WERI-Rb-1 (cell line): ENCODE measurements at regions not wholly inside any gene's neighbourhood (a gene's known extent, or its start where the extent isn't known, plus 50 kb on each side); places are given as distances from the start of the nearest gene placed in this dataset.

Experiments used
- DNase-seq: peaks from one replicate; pipeline ENCODE4 v3.0.0-alpha.2; 2020
- H3K27ac ChIP-seq: fragments of 250-450 bp; sonication (Bioruptor Pico); 2 replicates; pipeline ENCODE4 v1.5.1; 2020; ENCODE audit warnings: mild to moderate bottlenecking, moderate library complexity
- H3K27me3 ChIP-seq: fragments of 250-450 bp; sonication (Bioruptor Pico); 2 replicates; pipeline ENCODE4 v1.5.1; 2021; ENCODE audit warnings: mild to moderate bottlenecking, low read depth, moderate library complexity; ENCODE audit not compliant: insufficient read depth, severe bottlenecking
- H3K36me3 ChIP-seq: fragments of 250-450 bp; sonication (Bioruptor Pico); 2 replicates; pipeline ENCODE4 v1.5.1; 2020; ENCODE audit warnings: mild to moderate bottlenecking, moderate library complexity
- H3K4me3 ChIP-seq: 2 replicates; pipeline ENCODE4 v1.5.1; 2011; ENCODE audit warnings: low read depth, mild to moderate bottlenecking, control low read depth, low read length
- H3K9me3 ChIP-seq: fragments of 250-450 bp; sonication (Bioruptor Pico); 2 replicates; pipeline ENCODE4 v1.5.1; 2021; ENCODE audit warnings: mild to moderate bottlenecking, moderate library complexity; ENCODE audit not compliant: severe bottlenecking
- CTCF ChIP-seq: IDR thresholded peaks from 2 replicates; pipeline ENCODE4 v1.5.1; 2011; ENCODE audit warnings: low read depth, mild to moderate bottlenecking, control low read depth, inconsistent platforms, low read length

DNA sequence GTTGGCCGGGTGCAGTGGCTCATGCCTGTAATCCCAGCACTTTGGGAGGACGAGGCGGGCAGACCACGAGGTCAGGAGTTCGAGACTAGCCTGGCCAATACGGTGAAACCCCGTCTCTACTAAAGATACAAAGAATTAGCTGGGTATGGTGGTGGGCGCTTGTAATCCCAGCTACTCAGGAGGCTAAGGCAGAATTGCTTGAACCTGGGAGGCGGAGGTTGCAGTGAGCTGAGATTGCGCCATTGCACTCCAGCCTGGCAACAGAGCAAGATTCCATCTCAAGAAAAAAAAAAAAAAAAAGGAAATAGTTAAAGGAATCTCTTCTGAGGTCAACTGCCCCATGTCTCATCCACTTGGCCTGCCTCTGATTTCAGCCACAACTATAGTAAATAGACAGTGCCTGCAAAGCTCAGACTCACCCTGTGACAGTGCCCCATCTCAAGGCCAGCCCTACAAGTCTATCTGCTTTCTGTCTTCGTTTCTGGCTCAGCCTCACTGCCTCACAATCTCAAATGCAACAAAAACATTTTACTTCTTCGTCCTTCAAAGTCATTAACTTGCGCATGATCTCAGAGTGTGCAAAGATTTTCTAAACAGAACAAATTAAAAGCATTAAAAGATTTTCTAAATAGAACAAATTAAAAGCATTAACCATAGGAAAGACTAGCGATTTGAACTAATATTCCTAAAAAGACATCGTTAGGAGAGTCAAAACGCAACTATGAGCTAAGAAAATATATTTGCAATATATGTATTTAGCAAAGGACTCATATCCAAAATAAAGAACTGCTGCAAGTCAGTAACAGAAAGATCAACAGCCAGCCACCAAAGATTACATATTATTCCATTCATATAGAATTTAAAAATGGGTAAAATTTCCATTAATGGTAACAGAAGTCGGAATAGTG, 65.0 kb upstream of the PRDX6 start:
- no peak for TF ChIP-seq CTCF
- no peaks in the 10 kb centered on the region for H3K9me3 ChIP-seq
- no peaks in the 10 kb centered on the region for H3K27me3 ChIP-seq
- peaks cover 10% of the 10 kb centered on the region for H3K36me3 ChIP-seq
- no peak for DNase-seq
- H3K27ac ChIP-seq = no peak overlapping the region
- no peak overlapping the region for H3K4me3 ChIP-seq

GRCh38 chr1:173413271-173413707, 63.8 kb upstream of the PRDX6 start:
- Histone ChIP-seq H3K9me3 (no peaks in the 10 kb centered on the region), H3K27me3 (no peaks in the 10 kb centered on the region), H3K36me3 (peaks cover 18% of the 10 kb centered on the region), H3K27ac (no peak overlapping the region), H3K4me3 (no peak overlapping the region)
- DNase-seq = no peak
- TF ChIP-seq CTCF = no peak

DNA sequence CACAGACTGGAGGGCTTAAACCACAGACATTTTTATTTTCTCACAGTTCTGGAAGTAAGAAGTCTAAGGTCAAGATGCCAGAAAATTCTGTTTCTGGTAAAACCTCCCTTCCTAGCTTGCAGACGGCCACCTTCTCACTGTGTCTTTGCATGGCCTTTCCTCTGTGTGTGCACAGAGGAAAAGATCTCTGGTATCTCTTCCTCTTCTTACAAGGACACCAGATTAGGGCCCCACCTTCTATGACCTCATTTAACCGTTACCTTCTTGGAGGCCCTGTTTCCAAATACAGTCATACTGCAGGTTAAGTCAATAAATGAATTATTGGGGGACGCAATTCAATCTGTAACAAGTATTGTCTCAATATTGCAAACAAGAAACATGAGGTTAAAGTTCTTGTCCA, 63.0 kb upstream of the PRDX6 start:
- no peaks in the 10 kb centered on the region for H3K27me3 ChIP-seq
- DNase-seq = no peak
- H3K27ac ChIP-seq = no peak overlapping the region
- no peak overlapping the region for H3K4me3 ChIP-seq
- H3K9me3 ChIP-seq = no peaks in the 10 kb centered on the region
- H3K36me3 ChIP-seq = peaks cover 18% of the 10 kb centered on the region
- no peak for TF ChIP-seq CTCF

DNA sequence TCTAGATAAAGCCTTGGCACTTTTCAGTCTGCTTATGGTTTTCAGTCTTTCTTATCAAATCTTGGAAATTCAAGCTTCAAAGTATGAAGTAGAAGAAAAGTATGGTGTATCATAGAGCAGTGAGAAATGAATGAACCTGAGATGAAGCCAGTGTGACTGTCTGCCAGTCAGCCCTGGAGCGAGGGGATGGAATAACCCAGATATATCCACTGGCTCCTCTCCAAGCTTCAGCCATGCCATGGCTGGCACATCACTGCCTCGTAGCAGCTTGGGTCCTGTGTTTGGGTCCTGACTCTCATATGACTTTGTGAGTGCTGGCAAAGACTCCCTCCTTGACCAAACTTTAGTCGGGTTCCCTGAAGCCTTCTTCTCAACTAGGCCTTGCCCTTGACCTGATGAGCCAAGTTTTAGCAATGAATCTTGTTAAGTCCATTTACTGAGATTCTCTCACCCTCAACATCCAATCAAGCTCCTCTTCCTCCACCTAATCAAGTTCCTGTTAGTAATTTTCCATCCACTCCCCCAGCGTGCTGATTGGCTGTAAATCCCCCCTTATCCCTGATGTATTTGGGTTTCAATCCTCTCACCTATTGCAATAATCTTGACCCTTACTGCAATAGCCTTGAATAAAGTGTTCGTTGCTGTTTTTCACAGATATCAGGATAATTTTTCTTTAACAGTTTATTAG, 62.5 kb upstream of the PRDX6 start:
- Histone ChIP-seq H3K27ac (no peak overlapping the region), H3K36me3 (peaks cover 18% of the 10 kb centered on the region), H3K9me3 (no peaks in the 10 kb centered on the region), H3K4me3 (no peak overlapping the region), H3K27me3 (no peaks in the 10 kb centered on the region)
- TF ChIP-seq CTCF = no peak
- DNase-seq = no peak

DNA sequence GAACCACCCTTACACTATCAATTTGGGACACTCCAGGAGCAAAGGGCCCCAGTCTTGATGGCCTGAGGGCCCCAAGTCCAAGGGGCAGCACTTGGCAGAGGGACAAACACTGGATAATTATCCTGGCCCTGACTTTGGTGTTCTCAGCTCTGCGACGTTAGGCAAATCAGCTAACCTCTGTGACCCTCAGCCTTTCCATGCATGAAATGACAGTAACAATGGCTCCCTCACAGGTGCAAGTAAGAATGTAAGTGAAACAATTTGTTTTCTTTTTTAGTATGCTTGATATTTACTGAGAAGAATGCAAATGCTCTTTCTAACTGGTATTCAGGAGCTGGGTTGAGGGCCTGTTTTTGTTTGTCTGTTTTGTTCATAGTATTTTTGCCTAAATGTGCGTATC, 61.6 kb upstream of the PRDX6 start:
- Histone ChIP-seq H3K27ac (no peak overlapping the region), H3K9me3 (no peaks in the 10 kb centered on the region), H3K4me3 (no peak overlapping the region), H3K36me3 (peaks cover 15% of the 10 kb centered on the region), H3K27me3 (no peaks in the 10 kb centered on the region)
- DNase-seq = no peak
- no peak for TF ChIP-seq CTCF
